ENCODE measurements at regions not wholly inside any gene's neighbourhood (a gene's known extent, or its start where the extent isn't known, plus 50 kb on each side); places are given as distances from the start of the nearest gene placed in this dataset.
"Not testable (repeated sequence)": the region's sequence is repeated elsewhere in the genome, so short reads cannot be mapped to it uniquely, and the experiment has no call there.

- WGBS, 2 donors (ENCODE audit: low coverage in 1 of 2), result 55 to 67% methylated on average over 2 of the region's 2 CpGs
- no peaks in the 10 kb centered on the region for H3K27me3 ChIP-seq
- in situ Hi-C loops (cut with MboI; ENCODE audit: low pct_ligation_motif_present in 1 of 4, low pct_unique_long_range_greater_than_20kb in 1 of 4, low sequenced_read_pairs in 3 of 4) (no loop called here), intact Hi-C loops (cut with DNase I; ENCODE audit: low total_unique reads) (no loop called here)
- TF ChIP-seq, protein P1, sequence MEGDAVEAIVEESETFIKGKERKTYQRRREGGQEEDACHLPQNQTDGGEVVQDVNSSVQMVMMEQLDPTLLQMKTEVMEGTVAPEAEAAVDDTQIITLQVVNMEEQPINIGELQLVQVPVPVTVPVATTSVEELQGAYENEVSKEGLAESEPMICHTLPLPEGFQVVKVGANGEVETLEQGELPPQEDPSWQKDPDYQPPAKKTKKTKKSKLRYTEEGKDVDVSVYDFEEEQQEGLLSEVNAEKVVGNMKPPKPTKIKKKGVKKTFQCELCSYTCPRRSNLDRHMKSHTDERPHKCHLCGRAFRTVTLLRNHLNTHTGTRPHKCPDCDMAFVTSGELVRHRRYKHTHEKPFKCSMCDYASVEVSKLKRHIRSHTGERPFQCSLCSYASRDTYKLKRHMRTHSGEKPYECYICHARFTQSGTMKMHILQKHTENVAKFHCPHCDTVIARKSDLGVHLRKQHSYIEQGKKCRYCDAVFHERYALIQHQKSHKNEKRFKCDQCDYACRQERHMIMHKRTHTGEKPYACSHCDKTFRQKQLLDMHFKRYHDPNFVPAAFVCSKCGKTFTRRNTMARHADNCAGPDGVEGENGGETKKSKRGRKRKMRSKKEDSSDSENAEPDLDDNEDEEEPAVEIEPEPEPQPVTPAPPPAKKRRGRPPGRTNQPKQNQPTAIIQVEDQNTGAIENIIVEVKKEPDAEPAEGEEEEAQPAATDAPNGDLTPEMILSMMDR (IDR thresholded peaks at IDR 0.05), result no peak
- TF ChIP-seq POLR2A (IDR thresholded peaks at IDR 0.05) (no peak), EP300 (IDR thresholded peaks at IDR 0.05; ENCODE audit: low read depth) (no peak), POLR2AphosphoS5 (IDR thresholded peaks at IDR 0.05) (no peak)
- H3K36me3 ChIP-seq, result no peaks in the 10 kb centered on the region
- H3K27ac ChIP-seq, result no peak overlapping the region
- no peaks in the 10 kb centered on the region for H3K4me1 ChIP-seq
- H3K9me3 ChIP-seq, result peaks cover 0 to 3% of the 10 kb centered on the region in 2 donors
- no peak for DNase-seq
- no peak overlapping the region for H3K4me3 ChIP-seq
These were observed 69.1 kb downstream of the MTNR1B start for GRCh38 chr11:93038521-93038920.

GRCh38 chr11:93039531-93040240 is 70.2 kb downstream of the MTNR1B start:
- WGBS, 2 donors (ENCODE audit: low coverage in 1 of 2), result 81 to 85% methylated on average over 2 of the region's 2 CpGs
- H3K27me3 ChIP-seq, result no peaks in the 10 kb centered on the region
- no peak for DNase-seq
- H3K36me3 ChIP-seq, result no peaks in the 10 kb centered on the region
- no peak overlapping the region for H3K27ac ChIP-seq
- H3K4me1 ChIP-seq, result no peaks in the 10 kb centered on the region
- H3K9me3 ChIP-seq, result peaks cover 0 to 3% of the 10 kb centered on the region in 2 donors
- TF ChIP-seq, protein P1 (IDR thresholded peaks at IDR 0.05), result no peak
- H3K4me3 ChIP-seq, result no peak overlapping the region
- in situ Hi-C loops (cut with MboI; ENCODE audit: low pct_ligation_motif_present in 1 of 4, low pct_unique_long_range_greater_than_20kb in 1 of 4, low sequenced_read_pairs in 3 of 4), result no loop called here
- intact Hi-C loops (cut with DNase I; ENCODE audit: low total_unique reads), result loop anchor here (5.0 kb wide), 1 partner anchor 452 kb away; no protein-coding TSS in a partner anchor

DNA sequence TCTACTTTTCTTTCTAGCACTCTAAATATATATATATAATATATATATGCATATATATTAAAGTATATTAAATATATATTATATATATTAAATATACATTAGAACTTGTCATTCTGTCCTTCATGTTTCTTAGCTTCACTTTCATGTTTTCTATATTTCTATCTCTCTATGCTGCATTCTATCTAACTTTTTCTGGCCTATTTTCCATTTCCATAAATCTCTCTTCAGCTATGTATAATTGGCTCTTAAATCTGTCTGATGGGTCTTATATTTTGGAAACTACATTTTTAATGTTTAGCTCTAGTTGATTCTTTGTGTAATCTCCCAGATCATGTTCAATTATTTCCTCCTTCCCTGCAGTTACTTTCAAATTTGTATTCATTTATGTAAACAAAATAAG is 72.2 kb downstream of the MTNR1B start:
- intact Hi-C loops (cut with DNase I; ENCODE audit: low total_unique reads) (loop anchor here (5.0 kb wide), 1 partner anchor 454 kb away; no protein-coding TSS in a partner anchor), in situ Hi-C loops (cut with MboI; ENCODE audit: low pct_ligation_motif_present in 1 of 4, low pct_unique_long_range_greater_than_20kb in 1 of 4, low sequenced_read_pairs in 3 of 4) (no loop called here)
- H3K27ac ChIP-seq, result no peak overlapping the region
- DNase-seq, result no peak
- peaks cover 0 to 3% of the 10 kb centered on the region in 2 donors for H3K9me3 ChIP-seq
- no peak overlapping the region for H3K4me3 ChIP-seq
- no peaks in the 10 kb centered on the region for H3K36me3 ChIP-seq
- no peaks in the 10 kb centered on the region for H3K4me1 ChIP-seq
- H3K27me3 ChIP-seq, result no peaks in the 10 kb centered on the region
- no peak for TF ChIP-seq POLR2A (IDR thresholded peaks at IDR 0.05)
- TF ChIP-seq, protein P1 (IDR thresholded peaks at IDR 0.05), result no peak
- TF ChIP-seq EP300 (IDR thresholded peaks at IDR 0.05; ENCODE audit: low read depth), result no peak
- TF ChIP-seq POLR2AphosphoS5 (IDR thresholded peaks at IDR 0.05), result no peak

DNA sequence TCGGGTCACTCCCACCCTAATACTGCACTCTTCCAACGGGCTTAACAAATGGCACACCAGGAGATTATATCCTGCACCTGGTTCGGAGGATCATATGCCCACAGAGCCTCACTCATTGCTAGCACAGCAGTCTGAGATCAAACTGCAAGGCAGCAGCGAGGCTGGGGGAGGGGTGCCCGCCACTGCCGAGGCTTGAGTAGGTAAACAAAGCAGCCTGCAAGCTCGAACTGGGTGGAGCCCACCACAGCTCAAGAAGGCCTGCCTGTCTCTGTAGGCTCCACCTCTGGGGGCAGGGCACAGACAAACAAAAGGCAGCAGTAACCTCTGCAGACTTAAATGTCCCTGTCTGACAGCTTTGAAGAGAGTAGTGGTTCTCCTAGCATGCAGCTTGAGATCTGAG is 73.7 kb downstream of the MTNR1B start:
- H3K36me3 ChIP-seq; H3K27me3 ChIP-seq; H3K9me3 ChIP-seq; in situ Hi-C loops (cut with MboI; ENCODE audit: low pct_ligation_motif_present in 1 of 4, low pct_unique_long_range_greater_than_20kb in 1 of 4, low sequenced_read_pairs in 3 of 4); H3K4me3 ChIP-seq; H3K4me1 ChIP-seq; H3K27ac ChIP-seq; DNase-seq: not testable (repeated sequence)
- intact Hi-C loops (cut with DNase I; ENCODE audit: low total_unique reads), result loop anchor here (5.0 kb wide), 1 partner anchor 456 kb away; no protein-coding TSS in a partner anchor
- WGBS, 2 donors (ENCODE audit: low coverage in 1 of 2), result 80% methylated on average over 7 of the region's 7 CpGs; no CpG with 5 or more reads in 1 of the 2 donors

GRCh38 chr11:93049740-93050139 is 80.3 kb downstream of the MTNR1B start:
- intact Hi-C loops (cut with DNase I; ENCODE audit: low total_unique reads) (loop anchor here (10.0 kb wide), 1 partner anchor 345 kb away; no protein-coding TSS in a partner anchor), in situ Hi-C loops (cut with MboI; ENCODE audit: low pct_ligation_motif_present in 1 of 4, low pct_unique_long_range_greater_than_20kb in 1 of 4, low sequenced_read_pairs in 3 of 4) (no loop called here)
- TF ChIP-seq, protein P1 (IDR thresholded peaks at IDR 0.05), result no peak
- TF ChIP-seq POLR2AphosphoS5 (IDR thresholded peaks at IDR 0.05) (no peak), POLR2A (IDR thresholded peaks at IDR 0.05) (no peak), EP300 (IDR thresholded peaks at IDR 0.05; ENCODE audit: low read depth) (no peak)
- no peaks in the 10 kb centered on the region for H3K4me1 ChIP-seq
- H3K36me3 ChIP-seq, result no peaks in the 10 kb centered on the region
- no peaks in the 10 kb centered on the region for H3K9me3 ChIP-seq
- no peaks in the 10 kb centered on the region for H3K27me3 ChIP-seq
- WGBS, 2 donors (ENCODE audit: low coverage in 1 of 2), result 33 to 36% methylated on average over 1 of the region's 1 CpG
- no peak overlapping the region for H3K27ac ChIP-seq
- no peak for DNase-seq
- H3K4me3 ChIP-seq, result no peak overlapping the region
